K562 (cell line): ENCODE measurements at regions not wholly inside any gene's neighbourhood (a gene's known extent, or its start where the extent isn't known, plus 50 kb on each side); places are given as distances from the start of the nearest gene placed in this dataset.

ENCODE experiments used
- ATAC-seq: fragments of 200-7000 bp; cut with Tn5 transposase; 3 replicates; pipeline ENCODE4 v1.9.1; 2020; ENCODE audit warnings: moderate library complexity
- BruUV-seq: library from RNA; stranded (reverse); fragments of 400-500 nt; replicated peaks from 2 replicates; lab custom pipeline; 2021; lab: Mats Ljungman, UMichigan
- CTCF ChIA-PET: fragments of 300-600 bp; formaldehyde crosslinking; extraction: SDS; loops from one replicate; lab custom pipeline; 2021; ENCODE audit warnings: low intra/inter-chr PET ratio; lab: Yijun Ruan, JAX
- POLR2A ChIA-PET: fragments of 300-600, 350-650 bp; sonication (Branson Sonifier 250); formaldehyde crosslinking; extraction: SDS; loops from one replicate; lab custom pipeline; 2021; ENCODE audit warnings: antibody characterized with exemption, inconsistent platforms; lab: Yijun Ruan, JAX
- DNase-seq, 4 experiments: peaks; one replicate each; pipeline versions ENCODE4 v3.0.0 to v3.0.0-alpha.2; 2011 to 2018; ENCODE audit warnings: low spot score in 3 of 4, mixed read lengths in 3 of 4; ENCODE audit errors: extremely low read depth in 1 of 4
- FAIRE-seq: peaks from 2 replicates; lab custom pipeline; 2011; peaks lifted over from hg19 to GRCh38; lab: Jason Lieb, UNC
- H2AFZ ChIP-seq: 2 replicates; pipeline ENCODE4 v1.6.0; 2011; ENCODE audit warnings: low read depth, low read length, control low read depth, inconsistent platforms
- H3K27ac ChIP-seq: fragments of 200-600 bp; 3 replicates; pipeline ENCODE4 v1.8.0; 2011; ENCODE audit warnings: low read depth, mild to moderate bottlenecking, control low read depth, inconsistent platforms, low read length, moderate library complexity, mixed read lengths; ENCODE audit errors: extremely low read depth
- H3K27me3 ChIP-seq, 2 experiments: fragments of 300-600 bp in 1 of 2; 2 replicates in 1 of 2; 3 replicates in 1 of 2; pipeline versions ENCODE4 v1.6.0 to v1.8.0; 2011; ENCODE audit warnings: inconsistent platforms in 2 of 2, low read length in 2 of 2, mild to moderate bottlenecking in 1 of 2, mixed read lengths in 1 of 2, moderate library complexity in 1 of 2; ENCODE audit not compliant: control insufficient read depth in 2 of 2, insufficient read depth in 2 of 2
- H3K36me3 ChIP-seq: fragments of 300-600 bp; 3 replicates; pipeline ENCODE4 v1.8.0; 2011; ENCODE audit warnings: mild to moderate bottlenecking, low read length, inconsistent platforms; ENCODE audit not compliant: control insufficient read depth, insufficient read depth
- H3K4me1 ChIP-seq, 2 experiments: fragments of 200-600 bp in 1 of 2; replicated peaks in 1 of 2; 2 replicates in 1 of 2; 3 replicates in 1 of 2; pipeline versions ENCODE4 v1.5.1 to v1.8.0; 2011; ENCODE audit warnings: inconsistent platforms in 2 of 2, low read length in 2 of 2, mild to moderate bottlenecking in 1 of 2, mixed read lengths in 1 of 2, moderate library complexity in 1 of 2; ENCODE audit not compliant: control insufficient read depth in 2 of 2, insufficient read depth in 2 of 2
- H3K4me2 ChIP-seq: 2 replicates; pipeline ENCODE4 v1.6.1; 2011; ENCODE audit warnings: low read length, control low read depth, inconsistent platforms, mixed read lengths; ENCODE audit not compliant: insufficient read depth
- H3K4me3 ChIP-seq: fragments of 200-600 bp; sonication (generic), shearing (Covaris generic); 2 replicates; pipeline ENCODE4 v1.5.1; 2016; ENCODE audit warnings: control low read depth, inconsistent platforms
- H3K79me2 ChIP-seq: fragments of 200-600 bp; 3 replicates; pipeline ENCODE4 v1.8.0; 2011; ENCODE audit warnings: low read length, inconsistent platforms; ENCODE audit not compliant: control insufficient read depth, insufficient read depth
- H3K9ac ChIP-seq, 2 experiments: 2 replicates each; pipeline versions ENCODE4 v1.6.0 to v1.6.1; 2011; ENCODE audit warnings: low read depth in 2 of 2, low read length in 2 of 2, control low read depth in 1 of 2, inconsistent platforms in 1 of 2, mild to moderate bottlenecking in 1 of 2, mixed read lengths in 1 of 2; ENCODE audit not compliant: insufficient read depth in 1 of 2
- H3K9me1 ChIP-seq: one replicate; pipeline ENCODE4 v1.6.0; 2011; ENCODE audit warnings: inconsistent platforms, mild to moderate bottlenecking, low read length, moderate library complexity; ENCODE audit not compliant: control insufficient read depth, insufficient read depth
- H3K9me3 ChIP-seq: replicated peaks from 2 replicates; pipeline ENCODE4 v1.5.1; 2011; ENCODE audit warnings: low read depth, low read length, inconsistent platforms; ENCODE audit not compliant: control insufficient read depth, insufficient read depth
- H4K20me1 ChIP-seq: replicated peaks from 2 replicates; pipeline ENCODE4 v1.6.1; 2011; ENCODE audit warnings: low read length, inconsistent platforms, mixed read lengths; ENCODE audit not compliant: control insufficient read depth, insufficient read depth
- DPF2 ChIP-seq: fragments of 450-650 bp; IDR thresholded peaks from 2 replicates; pipeline ENCODE4 v1.6.1; 2016
- HDAC1 ChIP-seq, 2 experiments: fragments of 450-650 bp; IDR thresholded peaks; 2 replicates each; pipeline ENCODE4 v1.6.1; 2016 to 2017; ENCODE audit warnings: inconsistent platforms in 1 of 2, mild to moderate bottlenecking in 1 of 2, moderate library complexity in 1 of 2
- MYBL2 ChIP-seq, 2 experiments: fragments of 450-650 bp in 1 of 2; sonication (generic) in 1 of 2; formaldehyde crosslinking in 1 of 2; IDR thresholded peaks; 2 replicates each; pipeline versions ENCODE4 v1.6.1 to v1.8.1; 2017 to 2022; ENCODE audit warnings: borderline replicate concordance in 1 of 2, inconsistent platforms in 1 of 2, low read depth in 1 of 2, mild to moderate bottlenecking in 1 of 2, missing genetic modification reagents in 1 of 2, moderate library complexity in 1 of 2
- NELFE ChIP-seq: IDR thresholded peaks from 2 replicates; pipeline ENCODE4 v1.6.1; 2011; ENCODE audit warnings: mild to moderate bottlenecking; ENCODE audit not compliant: insufficient read depth, insufficient read length
- PURB ChIP-seq: sonication (generic); formaldehyde crosslinking; IDR thresholded peaks from 2 replicates; pipeline ENCODE4 v1.9.0; 2021; ENCODE audit warnings: low read depth, mild to moderate bottlenecking, missing genetic modification reagents
- SIRT6 ChIP-seq: IDR thresholded peaks from one replicate; pipeline ENCODE4 v1.6.1; 2012; ENCODE audit warnings: low read depth, mild to moderate bottlenecking, control low read depth, inconsistent platforms, low read length, moderate library complexity
- SREBF1 ChIP-seq: fragments of 150-350 bp; IDR thresholded peaks from 2 replicates; pipeline ENCODE4 v1.6.1; 2014; ENCODE audit warnings: antibody characterized with exemption, low read depth, low read length, borderline replicate concordance
- SRSF9 ChIP-seq: fragments of 200-400 bp; formaldehyde crosslinking; IDR thresholded peaks from 2 replicates; pipeline ENCODE4 v1.6.1; 2017; ENCODE audit warnings: low read depth, low read length, borderline replicate concordance
- U2AF1 ChIP-seq: fragments of 200-400 bp; formaldehyde crosslinking; optimal IDR thresholded peaks from 2 replicates; pipeline ENCODE3; 2017; ENCODE audit warnings: mild to moderate bottlenecking, low read depth, low read length, moderate library complexity
- ZNF764 ChIP-seq: fragments of 250-450 bp; sonication (Bioruptor Pico); IDR thresholded peaks from 2 replicates; pipeline ENCODE4 v1.4.0; 2020; ENCODE audit warnings: low read depth, mild to moderate bottlenecking, moderate library complexity
- WGBS: fragments of 100-300 bp; shearing (Covaris generic); methylation state at CpG from one replicate; pipeline ENCODE4 v1.1.6; 2016; ENCODE audit warnings: low coverage, mixed read lengths; ENCODE audit not compliant: insufficient coverage; ENCODE audit errors: missing lambda C conversion rate; 5-methylcytosine and 5-hydroxymethylcytosine counted together
- in situ Hi-C: fragments of 300-500 bp; cut with MboI; formaldehyde crosslinking; loops from 4 replicates; pipeline ENCODE4 v1.15.0; 2018; ENCODE audit warnings: inconsistent platforms, mixed read lengths
- intact Hi-C: fragments of 100-400 bp; cut with micrococcal nuclease; formaldehyde crosslinking; loops from 2 replicates; pipeline ENCODE4 v1.14.2; 2022

GRCh38 chr15:26113296-26113695 is 250.2 kb upstream of the ATP10A start (continued):
- TF ChIP-seq SRSF9 (no peak), MYBL2 (IDR thresholded peaks at IDR 0.05; ENCODE audit: low read depth) (no peak), MYBL2 (CRISPR knock-in tag; IDR thresholded peaks at IDR 0.05; ENCODE audit: borderline replicate concordance) (no peak)

DNA sequence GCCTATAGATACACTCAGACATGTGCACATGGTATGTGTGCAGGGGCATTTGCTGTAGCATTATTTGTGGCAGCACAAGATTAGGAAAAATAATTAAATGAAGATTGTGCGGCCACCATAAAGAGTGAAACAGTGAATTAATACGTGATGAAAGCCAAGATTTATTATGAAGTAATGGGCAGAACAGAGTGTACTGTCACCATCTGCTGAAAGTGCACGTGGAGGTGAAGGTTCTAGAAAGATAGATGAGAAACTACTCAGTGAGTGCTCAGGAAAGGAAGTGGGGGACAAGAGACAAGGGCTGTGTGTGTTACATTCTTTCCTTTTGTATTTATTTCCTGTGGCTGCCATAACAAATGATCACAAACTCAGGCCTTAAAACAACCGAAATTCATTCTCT is 246.1 kb upstream of the ATP10A start:
- in situ Hi-C loops (no loop called here), intact Hi-C loops (no loop called here)
- no peaks in the 10 kb centered on the region for H3K4me1 ChIP-seq
- H3K9me3 ChIP-seq: no peaks in the 10 kb centered on the region
- H3K4me2 ChIP-seq: no peak overlapping the region
- DNase-seq (no peak), ATAC-seq (no peak), FAIRE-seq (no peak)
- no peaks in the 10 kb centered on the region for H3K9me1 ChIP-seq
- CTCF ChIA-PET: no interaction called here
- peaks cover 0 to 11% of the 10 kb centered on the region in 2 experiments; a peak in 1 of 5 replicates for H3K27me3 ChIP-seq
- BruUV-seq: no TSS peak
- no peak overlapping the region for H3K27ac ChIP-seq
- H3K9ac ChIP-seq: no peak overlapping the region
- 0% methylated on average over 4 of the region's 4 CpGs for WGBS
- H2AFZ ChIP-seq: no peak overlapping the region
- no peaks in the 10 kb centered on the region for H3K36me3 ChIP-seq
- no peaks in the 10 kb centered on the region for H4K20me1 ChIP-seq
- no peak overlapping the region for H3K4me3 ChIP-seq
- POLR2A ChIA-PET: interaction anchor here (0.6 to 1.0 kb wide), 2 partner anchors 14 to 34 kb away, joined by 3 read pairs; no protein-coding TSS in a partner anchor
- no peaks in the 10 kb centered on the region for H3K79me2 ChIP-seq
- TF ChIP-seq DPF2 (no peak), U2AF1 (no peak), HDAC1 (IDR thresholded peaks at IDR 0.05) (no peak), ZNF764 (CRISPR knock-in tag) (no peak), SREBF1 (no peak), NELFE (no peak), PURB (CRISPR knock-in tag) (no peak), SIRT6 (no peak)
